ENCODE measurements at regions not wholly inside any gene's neighbourhood (a gene's known extent, or its start where the extent isn't known, plus 50 kb on each side); places are given as distances from the start of the nearest gene placed in this dataset.

GRCh38 chr6:47117314-47117713 is 75.2 kb upstream of the ADGRF1 start:
- no peak overlapping the region for H3K4me3 ChIP-seq (ENCODE audit: control insufficient read depth, low read depth, low read length)
- TF ChIP-seq CTCF (IDR thresholded peaks at IDR 0.05; ENCODE audit: control insufficient read depth, insufficient read depth, low read depth, low read length, missing control alignments), result no peak
- DNase-seq (ENCODE audit: low read depth), result no peak

- DNase-seq (ENCODE audit: low read depth), result no peak
- no peak overlapping the region for H3K4me3 ChIP-seq (ENCODE audit: control insufficient read depth, low read depth, low read length)
- TF ChIP-seq CTCF (IDR thresholded peaks at IDR 0.05; ENCODE audit: control insufficient read depth, insufficient read depth, low read depth, low read length, missing control alignments), result no peak
Measured at GRCh38 chr6:47116606-47117005, 74.5 kb upstream of the ADGRF1 start.

- H3K4me3 ChIP-seq (ENCODE audit: control insufficient read depth, low read depth, low read length), result no peak overlapping the region
- no peak for DNase-seq (ENCODE audit: low read depth)
- TF ChIP-seq CTCF (IDR thresholded peaks at IDR 0.05; ENCODE audit: control insufficient read depth, insufficient read depth, low read depth, low read length, missing control alignments), result no peak
Measured at GRCh38 chr6:47116086-47116485, 74.0 kb upstream of the ADGRF1 start.

GRCh38 chr6:47114460-47114859 is 72.3 kb upstream of the ADGRF1 start:
- no peak for DNase-seq (ENCODE audit: low read depth)
- no peak for TF ChIP-seq CTCF (IDR thresholded peaks at IDR 0.05; ENCODE audit: control insufficient read depth, insufficient read depth, low read depth, low read length, missing control alignments)
- no peak overlapping the region for H3K4me3 ChIP-seq (ENCODE audit: control insufficient read depth, low read depth, low read length)

- no peak for TF ChIP-seq CTCF (IDR thresholded peaks at IDR 0.05; ENCODE audit: control insufficient read depth, insufficient read depth, low read depth, low read length, missing control alignments)
- H3K4me3 ChIP-seq (ENCODE audit: control insufficient read depth, low read depth, low read length), result no peak overlapping the region
- DNase-seq (ENCODE audit: low read depth), result no peak
Measured at GRCh38 chr6:47112317-47112716, 70.2 kb upstream of the ADGRF1 start.

- no peak overlapping the region for H3K4me3 ChIP-seq (ENCODE audit: control insufficient read depth, low read depth, low read length)
- DNase-seq (ENCODE audit: low read depth), result no peak
- TF ChIP-seq CTCF (IDR thresholded peaks at IDR 0.05; ENCODE audit: control insufficient read depth, insufficient read depth, low read depth, low read length, missing control alignments), result no peak
Measured at GRCh38 chr6:47111685-47112084, 69.6 kb upstream of the ADGRF1 start.

GRCh38 chr6:47109281-47109680 is 67.1 kb upstream of the ADGRF1 start:
- no peak for TF ChIP-seq CTCF (IDR thresholded peaks at IDR 0.05; ENCODE audit: control insufficient read depth, insufficient read depth, low read depth, low read length, missing control alignments)
- DNase-seq (ENCODE audit: low read depth), result no peak
- no peak overlapping the region for H3K4me3 ChIP-seq (ENCODE audit: control insufficient read depth, low read depth, low read length)
